Breast epithelium (tissue), 3 donors: ENCODE measurements at regions not wholly inside any gene's neighbourhood (a gene's known extent, or its start where the extent isn't known, plus 50 kb on each side); places are given as distances from the start of the nearest gene placed in this dataset.

Experiments used
- CTCF ChIP-seq, 3 donors: fragments of 450-650 bp; IDR thresholded peaks; one replicate each; pipeline ENCODE4 v1.5.1; 2016 to 2017; ENCODE audit warnings: antibody characterized with exemption in 3 of 3, mild to moderate bottlenecking in 3 of 3, moderate library complexity in 3 of 3
- POLR2AphosphoS5 ChIP-seq, 3 donors: sonication (generic); formaldehyde crosslinking; IDR thresholded peaks; one replicate each; pipeline ENCODE4 v1.6.1; 2017; ENCODE audit warnings: antibody characterized with exemption in 3 of 3

GRCh38 chr14:101032433-101032832 lies 128.9 kb upstream of the RTL1 start:
- TF ChIP-seq CTCF (IDR thresholded peaks at IDR 0.05), result no peak
- no peak for TF ChIP-seq POLR2AphosphoS5 (IDR thresholded peaks at IDR 0.05)
